Fibroblast of lung (primary cell): ENCODE measurements at regions not wholly inside any gene's neighbourhood (a gene's known extent, or its start where the extent isn't known, plus 50 kb on each side); places are given as distances from the start of the nearest gene placed in this dataset.
A peak's percentile ranks its signal among the peaks of the same experiment; 100 is the strongest.

ENCODE experiments used
- DNase-seq, 2 donors: peaks; one replicate each; pipeline versions ENCODE4 v3.0.0 to v3.0.0-alpha.2; 2010; ENCODE audit warnings: low read depth in 2 of 2
- H2AFZ ChIP-seq: 2 replicates; pipeline ENCODE4 v1.5.1; 2012; ENCODE audit warnings: low read length, control low read depth, inconsistent platforms
- H3K27ac ChIP-seq: 2 replicates; pipeline ENCODE4 v1.5.1; 2011; ENCODE audit warnings: low read length, control low read depth; ENCODE audit not compliant: insufficient read depth
- H3K27me3 ChIP-seq: 2 replicates; pipeline ENCODE4 v1.5.1; 2011; ENCODE audit warnings: mild to moderate bottlenecking, low read length; ENCODE audit not compliant: control insufficient read depth, insufficient read depth
- H3K36me3 ChIP-seq: 2 replicates; pipeline ENCODE4 v1.5.1; 2011; ENCODE audit warnings: low read length; ENCODE audit not compliant: control insufficient read depth, insufficient read depth
- H3K4me1 ChIP-seq: 2 replicates; pipeline ENCODE4 v1.5.1; 2011; ENCODE audit warnings: low read length; ENCODE audit not compliant: control insufficient read depth, insufficient read depth; ENCODE audit errors: extremely low read depth
- H3K4me2 ChIP-seq: 2 replicates; pipeline ENCODE4 v1.5.1; 2011; ENCODE audit warnings: low read length, control low read depth; ENCODE audit not compliant: insufficient read depth; ENCODE audit errors: extremely low read depth
- H3K4me3 ChIP-seq, 4 experiments: fragments of 200-600 bp in 1 of 4; sonication (generic) in 1 of 4; replicated peaks in 1 of 4; 2 replicates each; pipeline ENCODE4 v1.5.1; 2011 to 2016; ENCODE audit warnings: low read length in 4 of 4, low read depth in 3 of 4, mild to moderate bottlenecking in 3 of 4, control low read depth in 2 of 4, inconsistent platforms in 1 of 4, mixed read lengths in 1 of 4; ENCODE audit not compliant: insufficient read depth in 1 of 4; ENCODE audit errors: control extremely low read depth in 1 of 4
- H3K79me2 ChIP-seq: 2 replicates; pipeline ENCODE4 v1.5.1; 2012; ENCODE audit warnings: mild to moderate bottlenecking, low read length, inconsistent platforms; ENCODE audit not compliant: control insufficient read depth, insufficient read depth
- H3K9ac ChIP-seq: 2 replicates; pipeline ENCODE4 v1.5.1; 2011; ENCODE audit warnings: mild to moderate bottlenecking, low read length, control low read depth; ENCODE audit not compliant: insufficient read depth
- H3K9me3 ChIP-seq: 2 replicates; pipeline ENCODE4 v1.5.1; 2012; ENCODE audit warnings: low read depth, low read length; ENCODE audit not compliant: control insufficient read depth, insufficient read depth
- H4K20me1 ChIP-seq: 2 replicates; pipeline ENCODE4 v1.5.1; 2011; ENCODE audit warnings: low read length; ENCODE audit not compliant: control insufficient read depth, insufficient read depth; ENCODE audit errors: extremely low read depth
- CTCF ChIP-seq, 2 donors: IDR thresholded peaks in 1 of 2; conservative IDR thresholded peaks in 1 of 2; 1 replicate in 1 of 2; 2 replicates in 1 of 2; pipeline ENCODE4 v1.5.1; 2011 to 2012; ENCODE audit warnings: low read length in 2 of 2, control low read depth in 1 of 2, inconsistent platforms in 1 of 2, low read depth in 1 of 2, mild to moderate bottlenecking in 1 of 2
- EZH2 ChIP-seq: IDR thresholded peaks from 2 replicates; pipeline ENCODE4 v1.5.1; 2012; ENCODE audit warnings: low read length, control low read depth, mild to moderate bottlenecking; ENCODE audit errors: missing control alignments

GRCh38 chr1:163528710-163529348 is 207.1 kb downstream of the NUF2 start:
- Histone ChIP-seq H3K79me2 (no peaks in the 10 kb centered on the region), H4K20me1 (no peaks in the 10 kb centered on the region), H3K4me1 (no peaks in the 10 kb centered on the region), H3K36me3 (no peaks in the 10 kb centered on the region), H3K4me3 (no peak overlapping the region), H3K27me3 (no peaks in the 10 kb centered on the region), H3K27ac (no peak overlapping the region), H3K4me2 (no peak overlapping the region), H2AFZ (no peak overlapping the region), H3K9ac (no peak overlapping the region), H3K9me3 (no peaks in the 10 kb centered on the region)
- peak; percentile 13 to 49 for DNase-seq
- no peak for TF ChIP-seq EZH2
- TF ChIP-seq CTCF (conservative IDR thresholded peaks at IDR 0.05 in 1 of 2, IDR thresholded peaks at IDR 0.05 in 1 of 2; ENCODE audit: low read depth in 1 of 2, low read length in 2 of 2) = peak; percentile 60 to 68

GRCh38 chr1:163531345-163531744 is 209.6 kb downstream of the NUF2 start:
- no peak for DNase-seq
- Histone ChIP-seq H3K4me1 (no peaks in the 10 kb centered on the region), H3K4me2 (no peak overlapping the region), H3K9me3 (no peaks in the 10 kb centered on the region), H3K4me3 (no peak overlapping the region), H3K9ac (no peak overlapping the region), H3K36me3 (no peaks in the 10 kb centered on the region), H3K27ac (no peak overlapping the region), H3K79me2 (no peaks in the 10 kb centered on the region), H3K27me3 (no peaks in the 10 kb centered on the region), H2AFZ (no peak overlapping the region), H4K20me1 (no peaks in the 10 kb centered on the region)
- TF ChIP-seq EZH2 (no peak), CTCF (conservative IDR thresholded peaks at IDR 0.05 in 1 of 2, IDR thresholded peaks at IDR 0.05 in 1 of 2; ENCODE audit: low read depth in 1 of 2, low read length in 2 of 2) (no peak)

GRCh38 chr1:163535401-163535800 is 213.6 kb downstream of the NUF2 start:
- H3K9ac ChIP-seq = no peak overlapping the region
- no peak overlapping the region for H2AFZ ChIP-seq
- H4K20me1 ChIP-seq = no peaks in the 10 kb centered on the region
- no peak overlapping the region for H3K27ac ChIP-seq
- no peak overlapping the region for H3K4me2 ChIP-seq
- H3K27me3 ChIP-seq = no peaks in the 10 kb centered on the region
- H3K4me1 ChIP-seq = no peaks in the 10 kb centered on the region
- no peak for DNase-seq
- TF ChIP-seq EZH2 = no peak
- no peaks in the 10 kb centered on the region for H3K9me3 ChIP-seq
- H3K36me3 ChIP-seq = no peaks in the 10 kb centered on the region
- no peak overlapping the region for H3K4me3 ChIP-seq
- no peaks in the 10 kb centered on the region for H3K79me2 ChIP-seq
